AML-193 (cell line): ENCODE measurements at regions not wholly inside any gene's neighbourhood (a gene's known extent, or its start where the extent isn't known, plus 50 kb on each side); places are given as distances from the start of the nearest gene placed in this dataset.
A peak's percentile ranks its signal among the peaks of the same experiment; 100 is the strongest.
"Not testable (repeated sequence)": the region's sequence is repeated elsewhere in the genome, so short reads cannot be mapped to it uniquely, and the experiment has no call there.

Source experiments
- DNase-seq, 2 experiments: peaks; one replicate each; lab custom pipeline; 2025; lab: John Stamatoyannopoulos, UW

DNA sequence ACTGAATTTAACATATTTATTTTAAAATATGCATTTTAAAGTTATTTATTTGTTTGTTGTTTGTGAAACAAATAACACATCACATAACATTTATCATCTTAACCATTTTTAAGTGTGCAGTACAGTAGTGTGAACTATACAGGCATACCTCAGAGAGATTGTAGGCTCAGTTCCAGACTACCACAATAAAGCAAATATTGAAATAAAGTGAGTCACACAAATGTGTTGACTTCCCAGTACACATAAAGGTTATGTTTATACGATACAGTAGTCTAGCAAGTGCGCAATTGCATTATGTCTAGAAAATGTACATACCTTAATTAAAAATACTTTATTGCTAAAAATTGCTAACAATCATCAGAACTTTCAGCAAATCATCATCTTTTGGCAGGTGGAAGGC is 739.4 kb upstream of the ADGRL4 start:
- no peak for DNase-seq

DNA sequence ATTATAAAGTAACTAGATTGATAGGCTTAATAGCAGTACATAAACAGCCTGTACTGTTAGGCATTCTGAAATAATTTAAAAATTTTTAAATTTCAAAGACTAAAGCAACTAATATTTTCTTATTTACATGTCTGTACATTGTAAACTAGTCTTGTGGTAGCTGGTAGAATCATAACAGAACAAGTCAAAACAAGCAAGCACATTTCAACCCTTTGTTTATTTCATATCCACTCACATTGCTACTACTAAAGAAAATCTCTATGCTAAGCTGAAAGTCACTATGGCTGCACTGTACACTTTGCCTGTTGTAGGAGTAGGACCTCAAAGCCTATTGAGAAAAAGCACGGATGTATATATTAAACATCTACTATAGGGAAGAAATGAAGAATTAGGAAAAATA is 738.2 kb upstream of the ADGRL4 start:
- DNase-seq: no peak

DNA sequence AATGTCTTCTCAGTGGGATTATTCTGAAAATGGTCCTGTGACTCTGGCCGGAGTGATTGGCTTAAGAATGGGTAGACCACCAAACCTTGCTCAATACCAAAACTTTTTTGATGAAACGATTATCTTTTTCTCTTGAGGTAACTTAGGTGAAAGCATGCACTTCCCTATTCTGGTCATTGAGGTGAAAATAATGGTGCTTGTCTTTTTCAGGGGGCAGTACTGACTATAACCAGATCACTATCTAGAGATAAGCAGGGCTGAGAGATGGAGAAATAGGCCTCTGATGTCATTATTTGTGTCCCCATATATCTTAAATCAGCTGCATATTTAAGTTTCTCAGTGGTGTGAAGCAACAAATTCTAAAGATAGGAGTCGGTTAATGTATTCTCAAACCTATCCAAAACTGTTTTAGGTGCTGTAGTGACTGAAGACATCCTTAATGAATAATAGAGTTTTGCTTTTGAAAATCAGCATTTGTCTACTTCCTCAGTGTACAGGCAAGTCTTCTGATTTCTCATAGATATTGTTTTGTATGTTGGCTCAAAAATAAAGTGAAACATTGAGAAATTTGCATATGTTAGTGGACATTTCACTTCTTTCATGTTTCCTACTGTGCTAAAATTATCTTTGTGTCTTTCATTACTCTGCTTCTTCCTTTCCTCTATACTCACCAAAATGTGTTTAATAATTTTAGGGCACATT is 735.3 kb upstream of the ADGRL4 start:
- no peak for DNase-seq

GRCh38 chr1:79738101-79738500 is 731.6 kb upstream of the ADGRL4 start:
- no peak for DNase-seq

DNA sequence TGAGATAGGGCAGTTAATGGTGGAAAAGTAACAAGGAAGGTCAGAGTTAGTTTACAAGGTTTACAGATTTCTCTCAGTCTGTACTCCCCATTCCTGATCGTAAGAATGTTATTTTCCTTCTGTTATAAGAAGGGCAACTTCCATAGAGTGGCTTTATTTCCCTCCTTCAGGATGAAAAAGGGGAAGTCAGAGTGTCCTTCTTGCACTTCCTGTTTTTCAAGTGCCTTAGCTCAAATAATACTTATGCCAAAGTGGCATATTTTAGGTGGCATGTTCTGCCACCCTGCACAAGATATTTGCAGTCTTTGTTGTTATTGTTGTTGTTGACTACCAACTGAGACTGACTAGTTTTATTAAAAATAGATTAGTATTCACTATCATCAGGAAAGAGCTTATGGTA is 730.7 kb upstream of the ADGRL4 start:
- peak; percentile 16 to 23 for DNase-seq

- DNase-seq: no peak
Measured at GRCh38 chr1:79732950-79733349, 726.4 kb upstream of the ADGRL4 start.

DNA sequence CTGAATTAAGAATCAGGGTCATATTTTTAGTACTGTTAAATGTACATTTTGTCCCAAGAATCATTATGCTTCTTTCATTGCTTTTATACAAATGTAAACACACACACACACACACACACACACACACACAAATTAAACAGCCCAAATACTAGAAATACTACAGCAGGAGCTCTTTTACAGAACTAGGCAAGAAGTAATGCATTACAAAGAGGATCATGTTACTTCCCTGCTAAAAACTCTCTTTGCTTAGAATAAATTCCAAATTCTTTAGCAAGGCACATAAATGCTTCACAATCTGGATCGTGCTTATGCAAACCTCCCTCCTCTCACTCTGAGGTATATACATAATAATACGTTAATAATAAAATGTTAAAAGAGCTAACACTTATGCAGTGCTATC is 720.4 kb upstream of the ADGRL4 start:
- DNase-seq: no peak

- DNase-seq: no peak
Measured at GRCh38 chr1:79726321-79726720, 719.8 kb upstream of the ADGRL4 start.

DNA sequence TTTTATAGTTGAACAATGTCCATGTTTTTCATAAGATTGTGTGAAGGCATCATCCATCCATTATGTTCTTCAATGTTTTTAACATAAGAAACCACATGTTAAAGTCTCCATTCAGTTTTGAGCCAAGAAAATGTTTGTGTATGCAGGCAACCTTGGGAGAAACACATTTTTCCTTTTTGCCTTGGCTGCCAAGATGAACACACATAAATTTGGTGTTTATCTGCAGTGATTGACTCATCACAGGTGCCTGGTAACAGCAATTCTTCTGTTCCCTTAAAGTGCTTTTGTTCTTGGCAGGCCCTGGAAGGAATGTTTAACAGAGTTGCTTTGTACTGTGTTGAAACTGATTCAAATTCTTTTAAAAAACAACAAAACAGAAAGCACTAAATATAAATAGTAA is 709.9 kb upstream of the ADGRL4 start:
- no peak for DNase-seq

DNA sequence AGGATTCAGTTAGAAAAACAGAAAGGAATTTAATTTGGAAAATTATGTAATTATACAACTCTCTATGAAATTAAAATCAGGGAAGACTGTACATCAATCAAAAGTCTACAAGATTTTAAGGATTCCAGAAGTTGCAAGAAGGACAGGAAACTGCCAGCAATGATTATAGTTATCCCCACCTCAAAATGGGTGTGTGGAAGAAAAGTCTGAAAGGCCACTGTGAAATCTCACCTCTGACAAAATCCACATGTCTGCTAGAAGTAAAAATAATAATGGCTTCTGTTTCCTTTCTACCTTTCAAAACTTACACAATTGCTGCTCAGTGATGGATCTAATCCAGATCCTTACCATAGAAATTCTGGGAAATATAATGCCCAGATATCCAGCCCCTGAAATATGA is 708.1 kb upstream of the ADGRL4 start:
- DNase-seq: no peak

GRCh38 chr1:79711001-79711431 is 704.5 kb upstream of the ADGRL4 start:
- DNase-seq: no peak

DNA sequence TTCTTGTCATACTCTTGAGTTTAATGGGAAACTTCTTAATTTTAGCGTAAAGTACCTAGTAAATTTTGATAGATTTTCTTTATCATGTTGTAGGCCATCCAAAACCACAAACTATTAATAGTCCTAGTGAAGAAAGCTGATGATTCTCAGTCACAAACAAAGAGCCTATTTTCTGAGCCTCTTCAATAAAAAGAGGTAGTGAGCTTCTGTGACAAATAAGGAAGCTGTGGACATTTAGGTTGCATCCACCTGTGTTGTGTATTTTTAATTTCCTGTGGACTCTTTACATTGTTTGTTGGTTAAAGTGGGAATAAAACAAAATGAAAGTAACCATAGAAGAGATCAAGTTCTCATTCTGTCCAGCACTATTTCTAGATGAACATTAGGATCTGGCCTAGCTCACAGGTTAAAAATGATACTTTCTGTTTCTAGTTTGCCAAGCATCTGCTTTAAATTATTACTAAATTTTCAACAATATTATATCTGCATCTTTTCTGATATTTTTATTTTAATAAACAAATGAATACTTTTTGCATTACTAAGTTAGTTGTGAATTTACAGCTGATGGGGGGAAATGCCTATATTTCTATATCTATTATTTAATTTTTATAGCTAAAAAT is 702.2 kb upstream of the ADGRL4 start:
- DNase-seq: no peak

GRCh38 chr1:79705218-79705617 is 698.7 kb upstream of the ADGRL4 start:
- DNase-seq: no peak

DNA sequence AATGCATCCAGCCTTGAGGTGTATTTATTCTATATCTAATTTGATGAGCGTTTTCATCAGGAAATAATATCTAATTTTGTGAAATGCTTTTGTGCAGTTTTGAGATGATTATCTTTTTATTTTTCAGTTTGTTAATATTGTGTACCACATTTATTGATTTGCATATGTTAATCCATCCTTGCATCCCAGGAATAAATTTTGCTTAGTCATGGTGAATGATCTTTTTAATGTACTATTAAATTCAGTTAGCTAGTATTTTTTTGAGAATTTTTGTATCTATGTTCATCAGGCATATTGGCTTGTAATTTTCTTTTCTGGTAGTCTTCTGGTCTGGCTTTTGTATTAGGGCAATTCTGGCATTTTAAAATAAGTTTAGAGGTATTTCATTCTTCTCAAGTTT is 697.5 kb upstream of the ADGRL4 start:
- no peak for DNase-seq

GRCh38 chr1:79702336-79702999 is 695.9 kb upstream of the ADGRL4 start:
- DNase-seq: not testable (repeated sequence)

DNA sequence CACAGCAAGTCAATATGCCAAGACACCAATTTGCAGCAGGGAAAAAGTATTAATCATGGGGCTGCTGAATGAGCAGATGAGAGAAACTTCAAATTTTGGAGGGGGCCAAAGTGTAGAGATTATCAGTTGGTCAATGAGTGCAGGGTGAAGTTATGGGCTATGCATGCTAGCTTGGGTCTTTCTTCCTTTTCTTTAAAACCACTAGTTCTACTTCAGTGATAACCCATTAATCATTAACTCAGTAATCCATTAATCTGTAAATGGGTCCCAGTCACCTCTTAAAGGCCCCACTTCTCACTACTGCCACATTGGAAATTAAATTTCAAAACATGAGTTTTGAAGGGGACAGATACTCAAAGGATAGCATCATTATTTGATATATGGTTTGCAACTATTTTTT is 688.6 kb upstream of the ADGRL4 start:
- no peak for DNase-seq

GRCh38 chr1:79694241-79694640 is 687.7 kb upstream of the ADGRL4 start:
- DNase-seq: no peak

GRCh38 chr1:79693441-79694114 is 687.0 kb upstream of the ADGRL4 start:
- DNase-seq: no peak

- DNase-seq: no peak
Measured at GRCh38 chr1:79692519-79692918, 686.0 kb upstream of the ADGRL4 start.

DNA sequence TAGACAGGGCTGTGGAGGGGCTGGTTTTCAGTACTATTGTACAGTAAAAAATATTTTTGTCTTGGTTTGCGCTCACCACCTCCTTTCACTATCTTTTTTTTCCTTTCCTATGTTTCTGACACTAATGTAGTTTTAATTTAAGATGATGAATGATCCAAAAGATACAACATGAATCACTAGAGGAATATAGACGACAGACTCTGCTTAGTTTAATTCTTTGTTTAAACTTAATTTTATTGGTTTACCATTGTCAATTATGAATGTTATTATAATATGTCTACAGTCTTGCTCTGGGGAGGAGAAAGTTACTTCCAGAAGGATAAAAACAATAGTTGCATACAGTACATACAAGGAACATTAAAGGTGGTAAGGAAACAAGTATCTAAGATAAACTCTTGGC is 682.4 kb upstream of the ADGRL4 start:
- no peak for DNase-seq

GRCh38 chr1:79683420-79683819 is 676.9 kb upstream of the ADGRL4 start:
- no peak for DNase-seq

DNA sequence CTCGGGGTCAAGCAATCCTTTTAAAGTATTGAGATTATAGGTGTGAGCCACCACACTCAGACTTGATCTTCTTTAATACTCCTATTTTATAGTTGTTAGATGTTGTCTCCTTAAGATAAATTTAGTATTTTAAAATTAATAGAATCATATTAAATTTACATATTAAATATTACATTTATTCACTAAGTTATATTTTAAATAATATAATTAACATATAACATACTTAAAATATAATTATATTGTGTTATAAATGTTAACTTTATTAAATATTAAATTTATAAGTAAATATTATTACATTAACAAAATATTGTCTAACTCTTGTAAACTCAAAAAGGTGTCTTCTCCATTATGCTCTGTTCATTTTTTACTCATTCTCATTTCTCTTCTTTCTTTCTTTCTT is 675.9 kb upstream of the ADGRL4 start:
- no peak for DNase-seq

DNA sequence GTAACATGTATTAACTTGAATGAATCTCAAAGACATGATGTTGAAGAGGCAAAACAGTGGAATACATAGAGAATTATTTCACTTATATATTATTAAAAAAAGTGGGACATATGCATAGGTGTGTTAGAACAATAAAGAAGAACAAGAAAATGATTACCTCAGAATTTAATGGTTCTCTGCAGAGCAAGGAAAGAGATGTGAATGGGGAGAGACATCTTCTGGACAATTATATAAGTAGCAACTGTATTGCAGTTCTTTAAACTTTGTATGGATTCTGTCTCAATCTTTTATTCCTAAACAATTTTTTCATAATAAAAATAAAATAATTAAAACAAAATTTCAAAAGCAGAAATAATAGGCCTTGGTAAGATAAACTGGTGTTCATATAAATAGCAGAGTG is 674.9 kb upstream of the ADGRL4 start:
- DNase-seq: no peak
